CD4-positive, alpha-beta memory T cell (primary cell): ENCODE measurements at regions not wholly inside any gene's neighbourhood (a gene's known extent, or its start where the extent isn't known, plus 50 kb on each side); places are given as distances from the start of the nearest gene placed in this dataset.

ENCODE experiments used
- CTCF ChIA-PET: fragments of 350-600 bp; sonication (Branson Sonifier 250); formaldehyde crosslinking; loops from one replicate; lab custom pipeline; 2021; ENCODE audit warnings: inconsistent platforms; ENCODE audit not compliant: partially characterized antibody; lab: Charles Lee
- POLR2A ChIA-PET: fragments of 350-600 bp; sonication (Branson Sonifier 250); formaldehyde crosslinking; loops from one replicate; lab custom pipeline; 2021; ENCODE audit not compliant: partially characterized antibody; lab: Charles Lee
- DNase-seq, 5 donors: peaks; one replicate each; pipeline versions ENCODE4 v3.0.0 to v3.0.0-alpha.2; 2020 to 2022; ENCODE audit warnings: mixed read lengths in 1 of 5
- H3K27ac ChIP-seq: one replicate; pipeline ENCODE4 v1.7.0; 2013; ENCODE audit warnings: low read depth, low read length
- H3K27me3 ChIP-seq: 2 replicates; pipeline ENCODE4 v1.7.0; 2013; ENCODE audit warnings: mild to moderate bottlenecking, low read length, moderate library complexity; ENCODE audit not compliant: insufficient read depth
- H3K36me3 ChIP-seq: 2 replicates; pipeline ENCODE4 v1.7.0; 2013; ENCODE audit warnings: mild to moderate bottlenecking, low read length, moderate library complexity; ENCODE audit not compliant: insufficient read depth
- H3K4me1 ChIP-seq: 2 replicates; pipeline ENCODE4 v1.7.0; 2013; ENCODE audit warnings: mild to moderate bottlenecking, low read length, moderate library complexity; ENCODE audit not compliant: insufficient read depth
- H3K4me3 ChIP-seq, 2 donors: one replicate each; pipeline ENCODE4 v1.7.0; 2013; ENCODE audit warnings: low read length in 2 of 2, mild to moderate bottlenecking in 1 of 2
- H3K9me3 ChIP-seq, 2 donors: one replicate each; pipeline ENCODE4 v1.7.0; 2013; ENCODE audit warnings: low read length in 2 of 2, control low read depth in 1 of 2; ENCODE audit not compliant: control insufficient read depth in 1 of 2
- H3K27ac Mint-ChIP-seq, 7 donors: one replicate each; pipeline ENCODE4 v1.8.0; 2020 to 2021; ENCODE audit warnings: mixed read lengths in 7 of 7, mild to moderate bottlenecking in 6 of 7, inconsistent platforms in 3 of 7, moderate library complexity in 3 of 7
- H3K27me3 Mint-ChIP-seq, 2 donors: one replicate each; pipeline ENCODE4 v1.8.0; 2020 to 2021; ENCODE audit warnings: mixed read lengths in 2 of 2
- H3K36me3 Mint-ChIP-seq, 2 donors: one replicate each; pipeline ENCODE4 v1.8.0; 2020 to 2021; ENCODE audit warnings: mixed read lengths in 2 of 2, inconsistent platforms in 1 of 2, mild to moderate bottlenecking in 1 of 2
- H3K4me1 Mint-ChIP-seq, 4 donors: one replicate each; pipeline ENCODE4 v1.8.0; 2020 to 2021; ENCODE audit warnings: mixed read lengths in 4 of 4, mild to moderate bottlenecking in 1 of 4
- H3K4me3 Mint-ChIP-seq, 8 donors: one replicate each; pipeline ENCODE4 v1.8.0; 2020 to 2021; ENCODE audit warnings: mixed read lengths in 8 of 8, mild to moderate bottlenecking in 7 of 8, moderate library complexity in 6 of 8, inconsistent platforms in 3 of 8
- H3K9me3 Mint-ChIP-seq, 8 donors: one replicate each; pipeline ENCODE4 v1.8.0; 2020 to 2021; ENCODE audit warnings: mixed read lengths in 8 of 8, mild to moderate bottlenecking in 5 of 8, inconsistent platforms in 3 of 8, moderate library complexity in 1 of 8
- intact Hi-C: fragments of 100-400 bp; cut with micrococcal nuclease; formaldehyde crosslinking; loops from one replicate; pipeline ENCODE4 v1.15.1; 2023

- Histone ChIP-seq H3K27ac (no peak overlapping the region), H3K9me3 (no peaks in the 10 kb centered on the region), H3K36me3 (no peaks in the 10 kb centered on the region), H3K4me3 (no peak overlapping the region), H3K4me1 (no peaks in the 10 kb centered on the region), H3K27me3 (no peaks in the 10 kb centered on the region)
- DNase-seq = no peak
- Mint-ChIP-seq H3K9me3 (peaks cover 0 to 12% (median 6%) of the 10 kb centered on the region in 8 donors), H3K27ac (no peak overlapping the region), H3K4me1 (no peaks in the 10 kb centered on the region), H3K4me3 (no peak overlapping the region), H3K27me3 (no peaks in the 10 kb centered on the region), H3K36me3 (no peaks in the 10 kb centered on the region)
- ChIA-PET POLR2A (no interaction called here), CTCF (interaction anchor here (1.1 kb wide), 1 partner anchor 9 kb away, joined by 3 read pairs; no protein-coding TSS in a partner anchor)
- intact Hi-C loops = no loop called here
Observed at GRCh38 chr9:80881940-80882339, 807.4 kb downstream of the TLE1 start.

DNA sequence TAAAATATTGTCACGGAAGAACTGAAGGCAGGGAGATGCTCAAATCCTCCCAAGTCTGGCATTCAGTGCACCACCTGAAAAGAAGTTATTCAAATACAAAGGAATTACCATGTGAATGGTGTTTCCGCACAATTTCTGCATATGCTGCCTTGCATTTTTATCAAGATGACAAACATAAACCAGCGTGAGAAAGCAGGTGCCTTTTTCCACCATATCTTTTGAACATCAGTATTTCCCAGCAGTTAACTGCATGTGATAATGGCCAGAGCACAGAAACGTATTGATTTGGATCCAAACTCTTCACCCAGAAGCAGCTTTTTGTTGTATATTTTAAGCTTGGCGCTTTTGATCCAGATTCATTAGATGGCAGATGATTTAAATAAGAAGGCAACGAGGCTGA lies 808.0 kb downstream of the TLE1 start:
- H3K4me1 ChIP-seq = no peaks in the 10 kb centered on the region
- no peaks in the 10 kb centered on the region for H3K27me3 ChIP-seq
- no peak for DNase-seq
- H3K4me1 Mint-ChIP-seq = no peaks in the 10 kb centered on the region
- peaks cover 0 to 14% (median 7%) of the 10 kb centered on the region in 8 donors for H3K9me3 Mint-ChIP-seq
- intact Hi-C loops = no loop called here
- H3K27ac Mint-ChIP-seq = no peak overlapping the region
- ChIA-PET POLR2A (no interaction called here), CTCF (interaction anchor here (1.1 kb wide), 1 partner anchor 8 kb away, joined by 3 read pairs; no protein-coding TSS in a partner anchor)
- no peak overlapping the region for H3K27ac ChIP-seq
- H3K4me3 Mint-ChIP-seq = no peak overlapping the region
- no peak overlapping the region for H3K4me3 ChIP-seq
- no peaks in the 10 kb centered on the region for H3K36me3 Mint-ChIP-seq
- H3K9me3 ChIP-seq = no peaks in the 10 kb centered on the region
- H3K27me3 Mint-ChIP-seq = no peaks in the 10 kb centered on the region
- no peaks in the 10 kb centered on the region for H3K36me3 ChIP-seq

DNA sequence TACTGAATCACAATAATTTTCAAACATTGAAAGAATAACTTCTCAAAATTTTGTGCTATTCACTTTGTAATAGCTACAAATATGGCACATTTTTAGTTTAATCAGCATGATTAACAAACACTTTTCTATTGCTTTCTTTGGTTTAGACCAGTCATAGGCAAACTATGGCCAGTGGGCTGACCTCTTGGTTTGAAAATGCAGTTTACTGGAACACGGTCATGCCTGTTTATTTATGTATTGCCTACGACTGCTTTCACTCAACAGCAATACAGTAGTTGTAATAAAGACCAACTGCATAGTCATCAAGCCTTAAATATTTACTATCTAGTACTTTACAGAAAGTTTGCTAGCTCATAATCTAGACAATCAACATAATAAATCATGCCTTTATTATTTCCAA lies 810.8 kb downstream of the TLE1 start:
- no peak for DNase-seq
- Mint-ChIP-seq H3K4me3 (no peak overlapping the region), H3K4me1 (no peaks in the 10 kb centered on the region), H3K27me3 (no peaks in the 10 kb centered on the region), H3K36me3 (no peaks in the 10 kb centered on the region), H3K9me3 (peaks cover 4 to 14% (median 8%) of the 10 kb centered on the region in 8 donors), H3K27ac (no peak overlapping the region)
- no peak overlapping the region for H3K4me3 ChIP-seq
- H3K27me3 ChIP-seq = no peaks in the 10 kb centered on the region
- ChIA-PET POLR2A (no interaction called here), CTCF (no interaction called here)
- H3K36me3 ChIP-seq = no peaks in the 10 kb centered on the region
- no peaks in the 10 kb centered on the region for H3K9me3 ChIP-seq
- H3K27ac ChIP-seq = no peak overlapping the region
- no peaks in the 10 kb centered on the region for H3K4me1 ChIP-seq
- intact Hi-C loops = no loop called here

GRCh38 chr9:80875947-80876346 lies 813.4 kb downstream of the TLE1 start:
- no peak for DNase-seq
- no peak overlapping the region for H3K27ac ChIP-seq
- no peak overlapping the region for H3K4me3 ChIP-seq
- no peaks in the 10 kb centered on the region for H3K36me3 ChIP-seq
- intact Hi-C loops = no loop called here
- POLR2A ChIA-PET = no interaction called here
- no peaks in the 10 kb centered on the region for H3K4me1 ChIP-seq
- CTCF ChIA-PET = no interaction called here
- Mint-ChIP-seq H3K9me3 (peaks cover 2 to 14% (median 7%) of the 10 kb centered on the region in 8 donors), H3K36me3 (no peaks in the 10 kb centered on the region), H3K27me3 (no peaks in the 10 kb centered on the region), H3K4me3 (no peak overlapping the region), H3K4me1 (no peaks in the 10 kb centered on the region), H3K27ac (no peak overlapping the region)
- H3K27me3 ChIP-seq = no peaks in the 10 kb centered on the region
- H3K9me3 ChIP-seq = no peaks in the 10 kb centered on the region

- intact Hi-C loops = no loop called here
- Histone ChIP-seq H3K27me3 (no peaks in the 10 kb centered on the region), H3K36me3 (no peaks in the 10 kb centered on the region), H3K27ac (no peak overlapping the region), H3K9me3 (no peaks in the 10 kb centered on the region), H3K4me3 (no peak overlapping the region), H3K4me1 (no peaks in the 10 kb centered on the region)
- Mint-ChIP-seq H3K9me3 (peaks cover 2 to 11% (median 7%) of the 10 kb centered on the region in 8 donors), H3K4me3 (no peak overlapping the region), H3K4me1 (no peaks in the 10 kb centered on the region), H3K36me3 (no peaks in the 10 kb centered on the region), H3K27me3 (no peaks in the 10 kb centered on the region), H3K27ac (no peak overlapping the region)
- POLR2A ChIA-PET = no interaction called here
- CTCF ChIA-PET = no interaction called here
- DNase-seq = no peak
Observed at GRCh38 chr9:80874276-80874675, 815.1 kb downstream of the TLE1 start.

- Mint-ChIP-seq H3K4me1 (no peaks in the 10 kb centered on the region), H3K27ac (no peak overlapping the region), H3K27me3 (no peaks in the 10 kb centered on the region), H3K4me3 (no peak overlapping the region), H3K9me3 (peaks cover 2 to 11% (median 7%) of the 10 kb centered on the region in 8 donors), H3K36me3 (no peaks in the 10 kb centered on the region)
- no peaks in the 10 kb centered on the region for H3K27me3 ChIP-seq
- no peaks in the 10 kb centered on the region for H3K9me3 ChIP-seq
- DNase-seq = no peak
- H3K27ac ChIP-seq = no peak overlapping the region
- no peak overlapping the region for H3K4me3 ChIP-seq
- no peaks in the 10 kb centered on the region for H3K36me3 ChIP-seq
- no peaks in the 10 kb centered on the region for H3K4me1 ChIP-seq
- CTCF ChIA-PET = interaction anchor here (1.4 kb wide), 1 partner anchor 8 kb away, joined by 3 read pairs; no protein-coding TSS in a partner anchor
- intact Hi-C loops = no loop called here
- POLR2A ChIA-PET = no interaction called here
Observed at GRCh38 chr9:80873861-80874260, 815.5 kb downstream of the TLE1 start.

GRCh38 chr9:80871596-80871995 lies 817.8 kb downstream of the TLE1 start:
- POLR2A ChIA-PET = no interaction called here
- intact Hi-C loops = no loop called here
- H3K9me3 Mint-ChIP-seq = peaks cover 9 to 23% (median 15%) of the 10 kb centered on the region in 8 donors
- CTCF ChIA-PET = no interaction called here
- H3K4me3 ChIP-seq = no peak overlapping the region
- H3K4me3 Mint-ChIP-seq = no peak overlapping the region
- H3K4me1 Mint-ChIP-seq = no peaks in the 10 kb centered on the region
- H3K4me1 ChIP-seq = no peaks in the 10 kb centered on the region
- H3K27me3 ChIP-seq = no peaks in the 10 kb centered on the region
- no peak overlapping the region for H3K27ac Mint-ChIP-seq
- H3K36me3 Mint-ChIP-seq = no peaks in the 10 kb centered on the region
- no peaks in the 10 kb centered on the region for H3K27me3 Mint-ChIP-seq
- no peak for DNase-seq
- H3K27ac ChIP-seq = no peak overlapping the region
- no peaks in the 10 kb centered on the region for H3K36me3 ChIP-seq
- H3K9me3 ChIP-seq = no peaks in the 10 kb centered on the region

DNA sequence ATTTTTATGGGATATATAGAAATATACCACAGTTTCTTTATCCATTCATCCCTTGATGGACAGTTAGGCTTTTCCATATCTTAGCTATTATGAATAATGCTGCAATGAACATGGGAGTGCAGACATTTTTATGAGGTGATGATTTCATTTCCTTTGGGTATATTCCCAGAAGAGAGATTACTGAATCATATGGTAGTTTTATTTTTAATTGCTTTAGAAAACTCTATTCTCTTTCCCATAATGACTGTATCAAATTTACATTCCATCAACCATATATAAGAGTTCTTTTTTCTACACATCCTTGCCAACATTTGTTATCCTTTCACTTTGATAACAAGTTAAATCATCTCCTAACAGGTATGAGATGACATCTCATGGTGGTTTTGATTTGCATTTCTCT lies 821.6 kb downstream of the TLE1 start:
- H3K36me3 Mint-ChIP-seq = no peaks in the 10 kb centered on the region
- H3K27ac ChIP-seq = no peak overlapping the region

More for the DNA sequence above, 821.6 kb downstream of the TLE1 start:
- Histone ChIP-seq H3K27me3 (no peaks in the 10 kb centered on the region), H3K4me3 (no peak overlapping the region), H3K36me3 (no peaks in the 10 kb centered on the region), H3K9me3 (no peaks in the 10 kb centered on the region), H3K4me1 (no peaks in the 10 kb centered on the region)
- CTCF ChIA-PET = no interaction called here
- DNase-seq = no peak
- intact Hi-C loops = no loop called here
- Mint-ChIP-seq H3K27me3 (no peaks in the 10 kb centered on the region), H3K4me1 (no peaks in the 10 kb centered on the region), H3K4me3 (no peak overlapping the region), H3K27ac (no peak overlapping the region), H3K9me3 (peaks cover 5 to 23% (median 13%) of the 10 kb centered on the region in 8 donors)
- POLR2A ChIA-PET = no interaction called here
